RWPE2 (cell line): ENCODE measurements at regions not wholly inside any gene's neighbourhood (a gene's known extent, or its start where the extent isn't known, plus 50 kb on each side); places are given as distances from the start of the nearest gene placed in this dataset.
A peak's percentile ranks its signal among the peaks of the same experiment; 100 is the strongest.

Experiments used
- ATAC-seq: fragments of 200-7000 bp; cut with Tn5 transposase; 3 replicates; pipeline ENCODE4 v1.9.1; 2021; ENCODE audit warnings: low read depth
- DNase-seq: peaks from one replicate; pipeline ENCODE4 v3.0.0-alpha.2; 2020; ENCODE audit warnings: low spot score
- H3K27ac ChIP-seq: fragments of 450-650 bp; 2 replicates; pipeline ENCODE4 v1.5.1; 2017; ENCODE audit warnings: mild to moderate bottlenecking; ENCODE audit not compliant: poor library complexity, severe bottlenecking
- H3K27me3 ChIP-seq: fragments of 250-450 bp; sonication (Bioruptor Pico); 2 replicates; pipeline ENCODE4 v1.5.1; 2021; ENCODE audit warnings: mild to moderate bottlenecking, moderate library complexity; ENCODE audit not compliant: insufficient read depth, poor library complexity, severe bottlenecking
- H3K36me3 ChIP-seq: fragments of 250-450 bp; sonication (Bioruptor Pico); 2 replicates; pipeline ENCODE4 v1.5.1; 2020; ENCODE audit warnings: low read depth, mild to moderate bottlenecking, moderate library complexity
- H3K4me1 ChIP-seq: fragments of 250-450 bp; sonication (Bioruptor Pico); 2 replicates; pipeline ENCODE4 v1.5.1; 2021; ENCODE audit warnings: mild to moderate bottlenecking, moderate library complexity; ENCODE audit not compliant: insufficient read depth, poor library complexity, severe bottlenecking
- H3K4me3 ChIP-seq: fragments of 250-450 bp; sonication (Bioruptor Pico); 2 replicates; pipeline ENCODE4 v1.5.1; 2021; ENCODE audit warnings: mild to moderate bottlenecking, moderate library complexity; ENCODE audit not compliant: severe bottlenecking
- H3K9me3 ChIP-seq: fragments of 250-450 bp; sonication (Bioruptor Pico); 2 replicates; pipeline ENCODE4 v1.5.1; 2021; ENCODE audit warnings: mild to moderate bottlenecking, moderate library complexity; ENCODE audit not compliant: severe bottlenecking
- TF ChIP-seq, protein P1 (sequence below): fragments of 450-650 bp; IDR thresholded peaks from one replicate; pipeline ENCODE4 v1.5.1; 2017; ENCODE audit warnings: mild to moderate bottlenecking, moderate library complexity; ENCODE audit not compliant: poor library complexity, severe bottlenecking

DNA sequence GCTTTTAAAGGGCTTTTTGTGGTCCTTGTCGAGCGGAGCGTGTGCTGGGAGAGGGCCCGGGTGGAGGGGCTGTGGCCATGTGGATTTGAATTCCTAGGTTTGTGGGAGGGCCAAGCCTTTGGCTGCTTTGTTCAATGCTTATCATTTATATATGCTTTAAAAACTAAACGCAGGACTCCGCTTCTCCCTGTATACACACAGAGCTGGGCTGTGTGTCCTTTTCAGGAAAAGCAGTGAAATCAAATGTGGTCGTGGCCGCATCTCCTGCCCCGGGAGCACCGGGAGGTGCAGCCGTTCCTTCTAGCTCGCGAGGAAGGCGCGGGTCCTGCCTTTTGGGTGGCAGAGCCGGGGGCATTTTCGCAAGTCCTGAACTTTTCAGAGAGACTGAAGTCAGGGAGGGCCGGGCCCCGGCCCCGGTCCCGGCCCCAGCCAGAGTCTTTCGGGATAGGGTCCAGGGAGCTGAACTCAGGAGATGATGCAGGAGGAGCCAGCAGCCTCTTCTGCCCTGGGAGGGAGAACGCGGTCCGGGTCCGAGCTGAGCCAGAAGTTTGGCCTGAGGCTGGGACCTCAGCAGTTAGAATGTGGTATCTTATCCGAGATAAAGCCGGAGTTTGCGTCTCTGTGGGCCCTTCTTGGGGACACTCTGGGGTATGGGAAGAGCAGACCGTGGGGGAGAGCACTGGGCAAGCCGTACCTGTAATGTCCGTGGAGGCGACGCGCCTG lies 158.8 kb downstream of the C9orf152 start:
- TF ChIP-seq, protein P1, sequence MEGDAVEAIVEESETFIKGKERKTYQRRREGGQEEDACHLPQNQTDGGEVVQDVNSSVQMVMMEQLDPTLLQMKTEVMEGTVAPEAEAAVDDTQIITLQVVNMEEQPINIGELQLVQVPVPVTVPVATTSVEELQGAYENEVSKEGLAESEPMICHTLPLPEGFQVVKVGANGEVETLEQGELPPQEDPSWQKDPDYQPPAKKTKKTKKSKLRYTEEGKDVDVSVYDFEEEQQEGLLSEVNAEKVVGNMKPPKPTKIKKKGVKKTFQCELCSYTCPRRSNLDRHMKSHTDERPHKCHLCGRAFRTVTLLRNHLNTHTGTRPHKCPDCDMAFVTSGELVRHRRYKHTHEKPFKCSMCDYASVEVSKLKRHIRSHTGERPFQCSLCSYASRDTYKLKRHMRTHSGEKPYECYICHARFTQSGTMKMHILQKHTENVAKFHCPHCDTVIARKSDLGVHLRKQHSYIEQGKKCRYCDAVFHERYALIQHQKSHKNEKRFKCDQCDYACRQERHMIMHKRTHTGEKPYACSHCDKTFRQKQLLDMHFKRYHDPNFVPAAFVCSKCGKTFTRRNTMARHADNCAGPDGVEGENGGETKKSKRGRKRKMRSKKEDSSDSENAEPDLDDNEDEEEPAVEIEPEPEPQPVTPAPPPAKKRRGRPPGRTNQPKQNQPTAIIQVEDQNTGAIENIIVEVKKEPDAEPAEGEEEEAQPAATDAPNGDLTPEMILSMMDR, result no peak
- peak overlapping the region; percentile 94 for H3K27ac ChIP-seq
- peaks cover 22% of the 10 kb centered on the region for H3K36me3 ChIP-seq
- ATAC-seq (peak; percentile 44), DNase-seq (peak; percentile 64)
- H3K4me3 ChIP-seq, result peak overlapping the region; percentile 92
- peaks cover 20% of the 10 kb centered on the region for H3K4me1 ChIP-seq
- no peaks in the 10 kb centered on the region for H3K27me3 ChIP-seq
- H3K9me3 ChIP-seq, result no peaks in the 10 kb centered on the region

GRCh38 chr9:110049699-110050450 lies 158.1 kb downstream of the C9orf152 start:
- Histone ChIP-seq H3K4me3 (peak overlapping the region; percentile 92), H3K27me3 (no peaks in the 10 kb centered on the region), H3K4me1 (peaks cover 20% of the 10 kb centered on the region), H3K36me3 (peaks cover 25% of the 10 kb centered on the region), H3K27ac (peak overlapping the region; percentile 94), H3K9me3 (no peaks in the 10 kb centered on the region)
- peak; percentile 19 for ATAC-seq
- no peak for DNase-seq
- TF ChIP-seq, protein P1, result no peak

GRCh38 chr9:110050925-110051355 lies 157.0 kb downstream of the C9orf152 start:
- H3K36me3 ChIP-seq, result peaks cover 25% of the 10 kb centered on the region
- H3K4me1 ChIP-seq, result peaks cover 20% of the 10 kb centered on the region
- H3K27ac ChIP-seq, result peak overlapping the region; percentile 94
- TF ChIP-seq, protein P1, result no peak
- ATAC-seq (peak; percentile 61), DNase-seq (no peak)
- H3K27me3 ChIP-seq, result no peaks in the 10 kb centered on the region
- peak overlapping the region; percentile 92 for H3K4me3 ChIP-seq
- H3K9me3 ChIP-seq, result no peaks in the 10 kb centered on the region

DNA sequence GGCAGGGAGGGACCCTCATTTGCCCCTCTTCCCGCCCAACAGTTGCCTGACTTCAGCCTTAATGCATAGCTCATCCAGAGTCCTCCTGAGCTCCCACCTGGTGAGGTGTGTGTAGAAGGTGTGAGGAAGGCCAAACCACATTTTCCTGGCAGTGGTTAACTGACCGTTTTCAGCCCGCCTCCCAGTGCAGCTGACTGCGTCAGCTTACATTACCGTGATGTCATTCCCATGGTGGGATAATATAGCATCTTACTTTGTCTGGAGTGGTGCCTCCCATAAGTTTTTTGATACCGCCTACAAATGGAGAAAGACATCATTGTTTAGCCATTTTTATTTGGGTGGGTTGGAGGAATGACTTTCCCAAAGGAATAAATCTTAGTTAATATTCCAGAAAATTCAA lies 151.9 kb downstream of the C9orf152 start:
- Histone ChIP-seq H3K27ac (peak overlapping the region; percentile 3), H3K36me3 (peaks cover 62% of the 10 kb centered on the region), H3K9me3 (no peaks in the 10 kb centered on the region), H3K4me3 (no peak overlapping the region), H3K27me3 (no peaks in the 10 kb centered on the region), H3K4me1 (peaks cover 18% of the 10 kb centered on the region)
- DNase-seq (no peak), ATAC-seq (no peak)
- TF ChIP-seq, protein P1, result no peak
